GM23338 (cell line): ENCODE measurements at regions not wholly inside any gene's neighbourhood (a gene's known extent, or its start where the extent isn't known, plus 50 kb on each side); places are given as distances from the start of the nearest gene placed in this dataset.

Experiments used
- ATAC-seq: fragments of 200-7000 bp; cut with Tn5 transposase; 3 replicates; pipeline ENCODE4 v1.9.1; 2020
- DNase-seq: peaks from one replicate; pipeline ENCODE4 v3.0.0-alpha.2; 2015; ENCODE audit warnings: low spot score
- H2AFZ ChIP-seq: fragments of 200-600 bp; sonication (generic); 2 replicates; pipeline ENCODE4 v1.8.0; 2016; ENCODE audit warnings: antibody characterized with exemption, mild to moderate bottlenecking, moderate library complexity
- H3F3A ChIP-seq: fragments of 200-600 bp; sonication (generic); replicated peaks from 2 replicates; pipeline ENCODE4 v1.8.0; 2017; ENCODE audit warnings: antibody characterized with exemption, mixed run types, low read depth
- H3K27ac ChIP-seq: fragments of 200-600 bp; sonication (generic); 2 replicates; pipeline ENCODE4 v1.6.1; 2016; ENCODE audit warnings: low read depth
- H3K27me3 ChIP-seq: fragments of 200-600 bp; sonication (generic); 2 replicates; pipeline ENCODE4 v1.8.0; 2016; ENCODE audit warnings: mild to moderate bottlenecking, mixed run types, moderate library complexity; ENCODE audit not compliant: insufficient read depth
- H3K36me3 ChIP-seq: fragments of 200-600 bp; sonication (generic); 2 replicates; pipeline ENCODE4 v1.8.0; 2016; ENCODE audit warnings: mild to moderate bottlenecking; ENCODE audit not compliant: insufficient read depth
- H3K4me1 ChIP-seq: fragments of 200-600 bp; sonication (generic); 2 replicates; pipeline ENCODE4 v1.8.0; 2016; ENCODE audit warnings: mild to moderate bottlenecking, moderate library complexity; ENCODE audit not compliant: insufficient read depth
- H3K4me2 ChIP-seq: fragments of 200-600 bp; sonication (generic); 2 replicates; pipeline ENCODE4 v1.7.1; 2017; ENCODE audit warnings: mixed run types
- H3K4me3 ChIP-seq: fragments of 200-600 bp; sonication (generic); 2 replicates; pipeline ENCODE4 v1.6.1; 2016; ENCODE audit warnings: mixed run types
- H3K79me2 ChIP-seq: fragments of 200-600 bp; sonication (generic); replicated peaks from 2 replicates; pipeline ENCODE4 v1.8.0; 2017; ENCODE audit warnings: mild to moderate bottlenecking; ENCODE audit not compliant: insufficient read depth
- H3K9me2 ChIP-seq: fragments of 200-600 bp; sonication (generic); 2 replicates; pipeline ENCODE4 v1.8.0; 2017; ENCODE audit not compliant: insufficient read depth
- H4K20me1 ChIP-seq: fragments of 200-600 bp; sonication (generic); replicated peaks from 2 replicates; pipeline ENCODE4 v1.8.0; 2017; ENCODE audit warnings: mild to moderate bottlenecking; ENCODE audit not compliant: insufficient read depth
- H3K27ac Mint-ChIP-seq: 2 replicates; pipeline ENCODE4 v1.8.0; 2020; ENCODE audit warnings: inconsistent platforms, mild to moderate bottlenecking, moderate library complexity, mixed read lengths
- H3K27me3 Mint-ChIP-seq: 3 replicates; pipeline ENCODE4 v1.8.0; 2022; ENCODE audit warnings: low read depth, mild to moderate bottlenecking, moderate library complexity, mixed read lengths, inconsistent platforms; ENCODE audit not compliant: insufficient read depth, poor library complexity
- H3K36me3 Mint-ChIP-seq: 3 replicates; pipeline ENCODE4 v1.8.0; 2021; ENCODE audit warnings: low read depth, mild to moderate bottlenecking, inconsistent platforms, moderate library complexity, mixed read lengths
- H3K4me1 Mint-ChIP-seq: 3 replicates; pipeline ENCODE4 v1.8.0; 2020; ENCODE audit warnings: mild to moderate bottlenecking, inconsistent platforms, mixed read lengths
- H3K4me3 Mint-ChIP-seq: 3 replicates; pipeline ENCODE4 v1.8.0; 2021; ENCODE audit warnings: moderate library complexity, mild to moderate bottlenecking, inconsistent platforms, mixed read lengths
- H3K9me3 Mint-ChIP-seq: 3 replicates; pipeline ENCODE4 v1.8.0; 2020; ENCODE audit warnings: moderate library complexity, mild to moderate bottlenecking, inconsistent platforms, mixed read lengths
- CREB1 ChIP-seq: fragments of 250-450 bp; sonication (Bioruptor Pico); IDR thresholded peaks from 2 replicates; pipeline ENCODE4 v1.5.0; 2020; ENCODE audit warnings: low read depth, mild to moderate bottlenecking, moderate library complexity
- CTCF ChIP-seq, 2 experiments: fragments of 200-600 bp in 1 of 2; sonication (generic) in 1 of 2; conservative IDR thresholded peaks; 2 replicates each; pipeline versions ENCODE4 v1.5.1 to v1.6.1; 2016 to 2017; ENCODE audit warnings: antibody characterized with exemption in 2 of 2, low read depth in 2 of 2, mild to moderate bottlenecking in 2 of 2, moderate library complexity in 1 of 2
- EZH2 ChIP-seq: fragments of 200-600 bp; sonication (generic); IDR thresholded peaks from one replicate; pipeline ENCODE4 v1.8.0; 2017; ENCODE audit warnings: antibody characterized with exemption, mild to moderate bottlenecking, low read depth; ENCODE audit not compliant: unreplicated experiment
- EZH2phosphoT487 ChIP-seq: fragments of 200-600 bp; sonication (generic); IDR thresholded peaks from one replicate; pipeline ENCODE4 v1.8.1; 2018; ENCODE audit warnings: antibody characterized with exemption; ENCODE audit not compliant: unreplicated experiment
- JUNB ChIP-seq: IDR thresholded peaks from one replicate; pipeline ENCODE4 v1.6.1; 2016; ENCODE audit warnings: antibody characterized with exemption; ENCODE audit not compliant: unreplicated experiment
- NANOG ChIP-seq: IDR thresholded peaks from 2 replicates; pipeline ENCODE4 v1.6.1; 2016; ENCODE audit warnings: antibody characterized with exemption, borderline replicate concordance
- POLR2AphosphoS5 ChIP-seq: IDR thresholded peaks from 2 replicates; pipeline ENCODE4 v1.6.1; 2016; ENCODE audit warnings: antibody characterized with exemption, low read depth
- STAT1 ChIP-seq: IDR thresholded peaks from one replicate; pipeline ENCODE4 v1.6.1; 2016; ENCODE audit warnings: antibody characterized with exemption; ENCODE audit not compliant: unreplicated experiment
- ZNF114 ChIP-seq: fragments of 250-450 bp; sonication (Bioruptor Pico); IDR thresholded peaks from 2 replicates; pipeline ENCODE4 v1.5.0; 2020; ENCODE audit warnings: mild to moderate bottlenecking, moderate library complexity
- ZNF331 ChIP-seq: fragments of 250-450 bp; sonication (Bioruptor Pico); IDR thresholded peaks from 2 replicates; pipeline ENCODE4 v1.5.0; 2020; ENCODE audit warnings: low read depth, mild to moderate bottlenecking, moderate library complexity
- TF ChIP-seq, protein P1 (sequence below): fragments of 250-450 bp; sonication (Bioruptor Pico); IDR thresholded peaks from 2 replicates; pipeline ENCODE4 v1.5.0; 2020; ENCODE audit warnings: mild to moderate bottlenecking, moderate library complexity
- TF ChIP-seq, protein P2 (sequence below): IDR thresholded peaks from 2 replicates; pipeline ENCODE4 v1.6.1; 2016; ENCODE audit warnings: antibody characterized with exemption
- TF ChIP-seq, protein P3 (sequence below): IDR thresholded peaks from one replicate; pipeline ENCODE4 v1.6.1; 2018; ENCODE audit warnings: antibody characterized with exemption; ENCODE audit not compliant: unreplicated experiment

- no peaks in the 10 kb centered on the region for H3K4me1 Mint-ChIP-seq
- Histone ChIP-seq H3K36me3 (no peaks in the 10 kb centered on the region), H4K20me1 (no peaks in the 10 kb centered on the region), H2AFZ (peak overlapping the region; percentile 47; the same call in 1 of the 2 replicates), H3K4me3 (no peak overlapping the region), H3K4me1 (no peaks in the 10 kb centered on the region; the same call in 1 of the 2 replicates), H3K4me2 (no peak overlapping the region), H3K27ac (no peak overlapping the region), H3K27me3 (no peaks in the 10 kb centered on the region), H3K79me2 (no peaks in the 10 kb centered on the region), H3F3A (no peaks in the 10 kb centered on the region), H3K9me2 (0 out of 2 replicates have a peak, but pooled peaks cover 4% of the 10 kb centered on the region)
- no peaks in the 10 kb centered on the region for H3K36me3 Mint-ChIP-seq
- DNase-seq: no peak
- no peak for ATAC-seq
- H3K4me3 Mint-ChIP-seq: no peak overlapping the region
- no peaks in the 10 kb centered on the region for H3K9me3 Mint-ChIP-seq
- TF ChIP-seq JUNB (no peak), EZH2phosphoT487 (no peak), ZNF331 (CRISPR knock-in tag) (no peak), ZNF114 (CRISPR knock-in tag) (no peak), CTCF (conservative IDR thresholded peaks at IDR 0.05; ENCODE audit: low read depth in 2 of 2) (no peak), POLR2AphosphoS5 (no peak), EZH2 (no peak), STAT1 (no peak), CREB1 (no peak), NANOG (no peak)
- TF ChIP-seq, protein P1, sequence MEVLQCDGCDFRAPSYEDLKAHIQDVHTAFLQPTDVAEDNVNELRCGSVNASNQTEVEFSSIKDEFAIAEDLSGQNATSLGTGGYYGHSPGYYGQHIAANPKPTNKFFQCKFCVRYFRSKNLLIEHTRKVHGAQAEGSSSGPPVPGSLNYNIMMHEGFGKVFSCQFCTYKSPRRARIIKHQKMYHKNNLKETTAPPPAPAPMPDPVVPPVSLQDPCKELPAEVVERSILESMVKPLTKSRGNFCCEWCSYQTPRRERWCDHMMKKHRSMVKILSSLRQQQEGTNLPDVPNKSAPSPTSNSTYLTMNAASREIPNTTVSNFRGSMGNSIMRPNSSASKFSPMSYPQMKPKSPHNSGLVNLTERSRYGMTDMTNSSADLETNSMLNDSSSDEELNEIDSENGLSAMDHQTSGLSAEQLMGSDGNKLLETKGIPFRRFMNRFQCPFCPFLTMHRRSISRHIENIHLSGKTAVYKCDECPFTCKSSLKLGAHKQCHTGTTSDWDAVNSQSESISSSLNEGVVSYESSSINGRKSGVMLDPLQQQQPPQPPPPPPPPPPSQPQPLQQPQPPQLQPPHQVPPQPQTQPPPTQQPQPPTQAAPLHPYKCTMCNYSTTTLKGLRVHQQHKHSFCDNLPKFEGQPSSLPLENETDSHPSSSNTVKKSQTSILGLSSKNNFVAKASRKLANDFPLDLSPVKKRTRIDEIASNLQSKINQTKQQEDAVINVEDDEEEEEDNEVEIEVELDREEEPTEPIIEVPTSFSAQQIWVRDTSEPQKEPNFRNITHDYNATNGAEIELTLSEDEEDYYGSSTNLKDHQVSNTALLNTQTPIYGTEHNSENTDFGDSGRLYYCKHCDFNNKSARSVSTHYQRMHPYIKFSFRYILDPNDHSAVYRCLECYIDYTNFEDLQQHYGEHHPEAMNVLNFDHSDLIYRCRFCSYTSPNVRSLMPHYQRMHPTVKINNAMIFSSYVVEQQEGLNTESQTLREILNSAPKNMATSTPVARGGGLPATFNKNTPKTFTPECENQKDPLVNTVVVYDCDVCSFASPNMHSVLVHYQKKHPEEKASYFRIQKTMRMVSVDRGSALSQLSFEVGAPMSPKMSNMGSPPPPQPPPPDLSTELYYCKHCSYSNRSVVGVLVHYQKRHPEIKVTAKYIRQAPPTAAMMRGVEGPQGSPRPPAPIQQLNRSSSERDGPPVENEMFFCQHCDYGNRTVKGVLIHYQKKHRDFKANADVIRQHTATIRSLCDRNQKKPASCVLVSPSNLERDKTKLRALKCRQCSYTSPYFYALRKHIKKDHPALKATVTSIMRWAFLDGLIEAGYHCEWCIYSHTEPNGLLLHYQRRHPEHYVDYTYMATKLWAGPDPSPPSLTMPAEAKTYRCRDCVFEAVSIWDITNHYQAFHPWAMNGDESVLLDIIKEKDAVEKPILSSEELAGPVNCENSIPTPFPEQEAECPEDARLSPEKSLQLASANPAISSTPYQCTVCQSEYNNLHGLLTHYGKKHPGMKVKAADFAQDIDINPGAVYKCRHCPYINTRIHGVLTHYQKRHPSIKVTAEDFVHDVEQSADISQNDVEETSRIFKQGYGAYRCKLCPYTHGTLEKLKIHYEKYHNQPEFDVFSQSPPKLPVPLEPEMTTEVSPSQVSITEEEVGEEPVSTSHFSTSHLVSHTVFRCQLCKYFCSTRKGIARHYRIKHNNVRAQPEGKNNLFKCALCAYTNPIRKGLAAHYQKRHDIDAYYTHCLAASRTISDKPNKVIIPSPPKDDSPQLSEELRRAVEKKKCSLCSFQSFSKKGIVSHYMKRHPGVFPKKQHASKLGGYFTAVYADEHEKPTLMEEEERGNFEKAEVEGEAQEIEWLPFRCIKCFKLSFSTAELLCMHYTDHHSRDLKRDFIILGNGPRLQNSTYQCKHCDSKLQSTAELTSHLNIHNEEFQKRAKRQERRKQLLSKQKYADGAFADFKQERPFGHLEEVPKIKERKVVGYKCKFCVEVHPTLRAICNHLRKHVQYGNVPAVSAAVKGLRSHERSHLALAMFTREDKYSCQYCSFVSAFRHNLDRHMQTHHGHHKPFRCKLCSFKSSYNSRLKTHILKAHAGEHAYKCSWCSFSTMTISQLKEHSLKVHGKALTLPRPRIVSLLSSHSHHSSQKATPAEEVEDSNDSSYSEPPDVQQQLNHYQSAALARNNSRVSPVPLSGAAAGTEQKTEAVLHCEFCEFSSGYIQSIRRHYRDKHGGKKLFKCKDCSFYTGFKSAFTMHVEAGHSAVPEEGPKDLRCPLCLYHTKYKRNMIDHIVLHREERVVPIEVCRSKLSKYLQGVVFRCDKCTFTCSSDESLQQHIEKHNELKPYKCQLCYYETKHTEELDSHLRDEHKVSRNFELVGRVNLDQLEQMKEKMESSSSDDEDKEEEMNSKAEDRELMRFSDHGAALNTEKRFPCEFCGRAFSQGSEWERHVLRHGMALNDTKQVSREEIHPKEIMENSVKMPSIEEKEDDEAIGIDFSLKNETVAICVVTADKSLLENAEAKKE (CRISPR knock-in tag): no peak
- TF ChIP-seq, protein P2, sequence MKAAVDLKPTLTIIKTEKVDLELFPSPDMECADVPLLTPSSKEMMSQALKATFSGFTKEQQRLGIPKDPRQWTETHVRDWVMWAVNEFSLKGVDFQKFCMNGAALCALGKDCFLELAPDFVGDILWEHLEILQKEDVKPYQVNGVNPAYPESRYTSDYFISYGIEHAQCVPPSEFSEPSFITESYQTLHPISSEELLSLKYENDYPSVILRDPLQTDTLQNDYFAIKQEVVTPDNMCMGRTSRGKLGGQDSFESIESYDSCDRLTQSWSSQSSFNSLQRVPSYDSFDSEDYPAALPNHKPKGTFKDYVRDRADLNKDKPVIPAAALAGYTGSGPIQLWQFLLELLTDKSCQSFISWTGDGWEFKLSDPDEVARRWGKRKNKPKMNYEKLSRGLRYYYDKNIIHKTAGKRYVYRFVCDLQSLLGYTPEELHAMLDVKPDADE: no peak
- TF ChIP-seq, protein P3, sequence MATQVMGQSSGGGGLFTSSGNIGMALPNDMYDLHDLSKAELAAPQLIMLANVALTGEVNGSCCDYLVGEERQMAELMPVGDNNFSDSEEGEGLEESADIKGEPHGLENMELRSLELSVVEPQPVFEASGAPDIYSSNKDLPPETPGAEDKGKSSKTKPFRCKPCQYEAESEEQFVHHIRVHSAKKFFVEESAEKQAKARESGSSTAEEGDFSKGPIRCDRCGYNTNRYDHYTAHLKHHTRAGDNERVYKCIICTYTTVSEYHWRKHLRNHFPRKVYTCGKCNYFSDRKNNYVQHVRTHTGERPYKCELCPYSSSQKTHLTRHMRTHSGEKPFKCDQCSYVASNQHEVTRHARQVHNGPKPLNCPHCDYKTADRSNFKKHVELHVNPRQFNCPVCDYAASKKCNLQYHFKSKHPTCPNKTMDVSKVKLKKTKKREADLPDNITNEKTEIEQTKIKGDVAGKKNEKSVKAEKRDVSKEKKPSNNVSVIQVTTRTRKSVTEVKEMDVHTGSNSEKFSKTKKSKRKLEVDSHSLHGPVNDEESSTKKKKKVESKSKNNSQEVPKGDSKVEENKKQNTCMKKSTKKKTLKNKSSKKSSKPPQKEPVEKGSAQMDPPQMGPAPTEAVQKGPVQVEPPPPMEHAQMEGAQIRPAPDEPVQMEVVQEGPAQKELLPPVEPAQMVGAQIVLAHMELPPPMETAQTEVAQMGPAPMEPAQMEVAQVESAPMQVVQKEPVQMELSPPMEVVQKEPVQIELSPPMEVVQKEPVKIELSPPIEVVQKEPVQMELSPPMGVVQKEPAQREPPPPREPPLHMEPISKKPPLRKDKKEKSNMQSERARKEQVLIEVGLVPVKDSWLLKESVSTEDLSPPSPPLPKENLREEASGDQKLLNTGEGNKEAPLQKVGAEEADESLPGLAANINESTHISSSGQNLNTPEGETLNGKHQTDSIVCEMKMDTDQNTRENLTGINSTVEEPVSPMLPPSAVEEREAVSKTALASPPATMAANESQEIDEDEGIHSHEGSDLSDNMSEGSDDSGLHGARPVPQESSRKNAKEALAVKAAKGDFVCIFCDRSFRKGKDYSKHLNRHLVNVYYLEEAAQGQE: no peak
- no peaks in the 10 kb centered on the region for H3K27me3 Mint-ChIP-seq
- H3K27ac Mint-ChIP-seq: no peak overlapping the region
Observed at GRCh38 chr4:54954656-54955388, 170.6 kb downstream of the KDR start.
